ENCODE measurements at regions not wholly inside any gene's neighbourhood (a gene's known extent, or its start where the extent isn't known, plus 50 kb on each side); places are given as distances from the start of the nearest gene placed in this dataset.

DNA sequence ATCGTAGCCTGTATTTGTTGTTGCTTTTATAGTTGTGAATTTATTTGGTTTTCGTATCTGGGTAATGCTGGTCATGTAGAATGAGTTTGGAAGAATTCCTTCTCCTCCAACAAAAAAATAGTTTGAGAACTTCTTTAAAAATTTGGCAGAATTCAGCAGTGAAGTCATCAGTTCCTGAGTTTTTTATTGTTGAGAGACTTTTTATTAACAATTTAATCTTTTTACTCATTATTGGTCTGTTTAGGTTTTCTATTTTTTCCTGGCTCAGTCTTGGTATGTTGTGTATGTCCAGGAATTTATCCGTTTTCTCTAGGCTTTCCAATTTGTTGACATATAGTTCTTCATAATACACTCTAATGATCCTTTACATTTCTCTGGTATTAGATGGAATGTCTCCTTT, 1613.3 kb upstream of the PIK3C3 start:
- Histone ChIP-seq H3K79me1 (ENCODE audit: low read depth, low read length) (no peaks in the 10 kb centered on the region), H4K8ac (ENCODE audit: low read depth, low read length) (no peak overlapping the region), H2AK5ac (ENCODE audit: low read depth, low read length) (no peak overlapping the region), H3K23ac (ENCODE audit: low read depth, low read length, poor library complexity) (no peak overlapping the region), H3K4me3 (ENCODE audit: low read length in 2 of 2) (no peak overlapping the region), H3K27ac (replicated peaks; ENCODE audit: low read length) (no peak overlapping the region), H2BK120ac (ENCODE audit: low read depth, low read length) (no peak overlapping the region), H3K4me1 (ENCODE audit: control insufficient read depth in 2 of 2, insufficient read depth in 1 of 2, low read depth in 1 of 2, low read length in 2 of 2) (no peaks in the 10 kb centered on the region), H2BK12ac (ENCODE audit: low read length) (no peak overlapping the region), H3K18ac (ENCODE audit: low read length) (no peak overlapping the region), H3K4ac (ENCODE audit: low read length) (no peak overlapping the region), H4K91ac (ENCODE audit: low read depth, low read length, poor library complexity) (no peak overlapping the region), H2BK15ac (ENCODE audit: low read length) (no peak overlapping the region), H3K4me2 (ENCODE audit: insufficient read depth, low read length, poor library complexity, severe bottlenecking) (no peak overlapping the region), H3K36me3 (replicated peaks in 1 of 2; ENCODE audit: control insufficient read depth in 2 of 2, insufficient read depth in 2 of 2, low read length in 2 of 2) (no peaks in the 10 kb centered on the region), H3K9ac (ENCODE audit: low read depth, low read length, poor library complexity) (no peak overlapping the region), H3K27me3 (ENCODE audit: control insufficient read depth in 3 of 3, insufficient read depth in 3 of 3, low read depth in 1 of 3, low read length in 3 of 3) (no peaks in the 10 kb centered on the region), H2AFZ (ENCODE audit: low read length) (no peak overlapping the region), H3K14ac (ENCODE audit: low read length) (no peak overlapping the region), H2BK5ac (ENCODE audit: low read length) (no peak overlapping the region), H3K9me3 (replicated peaks in 1 of 2; ENCODE audit: control insufficient read depth in 2 of 2, insufficient read depth in 1 of 2, low read depth in 1 of 2, low read length in 2 of 2) (no peaks in the 10 kb centered on the region)
- no CpG with 5 or more reads among the region's 3 CpGs for WGBS, 2 donors (ENCODE audit: extremely low coverage in 2 of 2, insufficient read length in 2 of 2, insufficient replicate concordance in 1 of 2)
- no peak for DNase-seq (ENCODE audit: low spot score)

DNA sequence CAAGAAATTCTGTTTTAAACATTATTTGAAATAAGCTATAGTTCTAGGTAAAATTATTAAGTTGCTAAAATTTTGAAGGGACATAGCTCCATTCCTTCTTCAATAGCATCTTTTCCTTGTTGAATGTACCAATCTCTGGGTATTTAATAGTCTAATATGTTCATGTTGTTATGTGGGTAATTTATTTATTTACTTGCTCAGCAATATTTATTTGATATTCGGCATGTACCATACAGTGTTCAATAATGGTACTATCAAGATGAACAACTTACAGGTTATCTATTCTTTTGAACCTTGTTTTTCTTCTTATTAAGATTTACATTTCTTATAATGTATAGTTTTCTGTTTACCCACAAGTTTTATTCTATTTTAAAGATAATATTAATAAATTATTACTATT, 1616.8 kb upstream of the PIK3C3 start:
- Histone ChIP-seq H2BK12ac (ENCODE audit: low read length) (no peak overlapping the region), H4K91ac (ENCODE audit: low read depth, low read length, poor library complexity) (no peak overlapping the region), H3K4ac (ENCODE audit: low read length) (no peak overlapping the region), H3K9me3 (replicated peaks in 1 of 2; ENCODE audit: control insufficient read depth in 2 of 2, insufficient read depth in 1 of 2, low read depth in 1 of 2, low read length in 2 of 2) (no peaks in the 10 kb centered on the region), H3K4me3 (ENCODE audit: low read length in 2 of 2) (no peak overlapping the region), H3K18ac (ENCODE audit: low read length) (no peak overlapping the region), H3K9ac (ENCODE audit: low read depth, low read length, poor library complexity) (no peak overlapping the region), H3K4me2 (ENCODE audit: insufficient read depth, low read length, poor library complexity, severe bottlenecking) (no peak overlapping the region), H2AFZ (ENCODE audit: low read length) (no peak overlapping the region), H2BK5ac (ENCODE audit: low read length) (no peak overlapping the region), H3K79me1 (ENCODE audit: low read depth, low read length) (no peaks in the 10 kb centered on the region), H3K36me3 (replicated peaks in 1 of 2; ENCODE audit: control insufficient read depth in 2 of 2, insufficient read depth in 2 of 2, low read length in 2 of 2) (no peaks in the 10 kb centered on the region), H3K27ac (replicated peaks; ENCODE audit: low read length) (no peak overlapping the region), H4K8ac (ENCODE audit: low read depth, low read length) (no peak overlapping the region), H3K14ac (ENCODE audit: low read length) (no peak overlapping the region), H3K4me1 (ENCODE audit: control insufficient read depth in 2 of 2, insufficient read depth in 1 of 2, low read depth in 1 of 2, low read length in 2 of 2) (no peaks in the 10 kb centered on the region), H3K27me3 (ENCODE audit: control insufficient read depth in 3 of 3, insufficient read depth in 3 of 3, low read depth in 1 of 3, low read length in 3 of 3) (no peaks in the 10 kb centered on the region), H3K23ac (ENCODE audit: low read depth, low read length, poor library complexity) (no peak overlapping the region), H2BK15ac (ENCODE audit: low read length) (no peak overlapping the region), H2AK5ac (ENCODE audit: low read depth, low read length) (no peak overlapping the region), H2BK120ac (ENCODE audit: low read depth, low read length) (no peak overlapping the region)
- WGBS, 2 donors (ENCODE audit: extremely low coverage in 2 of 2, insufficient read length in 2 of 2, insufficient replicate concordance in 1 of 2) = no CpG with 5 or more reads among the region's 1 CpG
- no peak for DNase-seq (ENCODE audit: low spot score)

DNA sequence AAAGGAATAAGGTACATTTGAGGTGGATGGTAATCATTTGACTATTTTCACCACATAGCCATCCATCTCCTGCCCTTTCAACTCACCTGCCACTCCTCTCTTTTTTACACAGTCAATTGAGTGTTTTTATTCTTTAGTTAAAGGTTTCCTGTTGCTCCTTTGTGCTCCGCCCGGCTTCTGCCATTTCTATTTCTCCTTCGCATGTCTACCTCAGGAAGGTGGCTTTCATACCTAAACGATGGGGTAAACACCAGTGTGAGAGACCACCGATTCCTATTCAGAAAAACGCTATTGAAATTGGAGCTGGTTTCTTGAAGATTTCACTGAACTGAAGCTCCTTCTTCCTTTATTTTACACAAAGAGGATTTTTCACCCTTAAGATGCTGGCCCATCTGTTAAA, 1628.0 kb upstream of the PIK3C3 start:
- H3K27me3 ChIP-seq (ENCODE audit: control insufficient read depth in 3 of 3, insufficient read depth in 3 of 3, low read depth in 1 of 3, low read length in 3 of 3) = peaks cover 0 to 4% (median 0%) of the 10 kb centered on the region in 3 experiments
- no peak overlapping the region for H3K4me3 ChIP-seq (ENCODE audit: low read length in 2 of 2)
- no peak overlapping the region for H3K27ac ChIP-seq (replicated peaks; ENCODE audit: low read length)
- H3K79me1 ChIP-seq (ENCODE audit: low read depth, low read length) = no peaks in the 10 kb centered on the region
- H2BK120ac ChIP-seq (ENCODE audit: low read depth, low read length) = no peak overlapping the region
- no peak overlapping the region for H4K91ac ChIP-seq (ENCODE audit: low read depth, low read length, poor library complexity)
- H2BK12ac ChIP-seq (ENCODE audit: low read length) = no peak overlapping the region
- no peak overlapping the region for H2BK5ac ChIP-seq (ENCODE audit: low read length)
- H3K36me3 ChIP-seq (replicated peaks in 1 of 2; ENCODE audit: control insufficient read depth in 2 of 2, insufficient read depth in 2 of 2, low read length in 2 of 2) = no peaks in the 10 kb centered on the region
- no peak overlapping the region for H3K18ac ChIP-seq (ENCODE audit: low read length)
- peaks cover 0 to 2% of the 10 kb centered on the region in 2 donors for H3K4me1 ChIP-seq (ENCODE audit: control insufficient read depth in 2 of 2, insufficient read depth in 1 of 2, low read depth in 1 of 2, low read length in 2 of 2)
- no peak overlapping the region for H3K14ac ChIP-seq (ENCODE audit: low read length)
- peak; percentile 4 for DNase-seq (ENCODE audit: low spot score)
- no peak overlapping the region for H3K4ac ChIP-seq (ENCODE audit: low read length)
- H2AK5ac ChIP-seq (ENCODE audit: low read depth, low read length) = no peak overlapping the region
- peak overlapping the region; percentile 12 for H2AFZ ChIP-seq (ENCODE audit: low read length)
- no CpG with 5 or more reads among the region's 6 CpGs for WGBS, 2 donors (ENCODE audit: extremely low coverage in 2 of 2, insufficient read length in 2 of 2, insufficient replicate concordance in 1 of 2)
- H2BK15ac ChIP-seq (ENCODE audit: low read length) = no peak overlapping the region
- no peak overlapping the region for H3K9ac ChIP-seq (ENCODE audit: low read depth, low read length, poor library complexity)
- H3K9me3 ChIP-seq (replicated peaks in 1 of 2; ENCODE audit: control insufficient read depth in 2 of 2, insufficient read depth in 1 of 2, low read depth in 1 of 2, low read length in 2 of 2) = no peaks in the 10 kb centered on the region
- H3K4me2 ChIP-seq (ENCODE audit: insufficient read depth, low read length, poor library complexity, severe bottlenecking) = no peak overlapping the region
- no peak overlapping the region for H3K23ac ChIP-seq (ENCODE audit: low read depth, low read length, poor library complexity)
- H4K8ac ChIP-seq (ENCODE audit: low read depth, low read length) = no peak overlapping the region

DNA sequence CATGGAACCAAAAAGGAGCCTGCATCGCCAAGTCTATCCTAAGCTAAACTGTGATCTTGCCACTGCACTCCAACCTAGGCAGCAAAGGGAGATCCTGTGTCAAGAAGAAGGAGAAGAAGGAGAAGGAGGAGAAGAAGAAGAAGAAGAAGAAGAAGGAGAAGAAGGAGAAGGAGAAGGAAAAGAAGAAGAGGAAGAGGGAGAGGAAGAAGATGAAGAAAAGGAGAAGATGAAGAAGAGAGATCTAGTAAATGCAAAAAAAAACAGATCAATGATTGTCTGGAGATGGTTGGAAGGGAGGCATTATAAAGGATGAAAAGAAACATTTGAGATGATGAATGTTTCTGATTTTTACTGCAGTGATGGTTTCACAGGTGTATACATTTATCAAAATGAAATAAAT, 1629.0 kb upstream of the PIK3C3 start:
- Histone ChIP-seq H3K4me3 (ENCODE audit: low read length in 2 of 2) (no peak overlapping the region), H3K9me3 (replicated peaks in 1 of 2; ENCODE audit: control insufficient read depth in 2 of 2, insufficient read depth in 1 of 2, low read depth in 1 of 2, low read length in 2 of 2) (no peaks in the 10 kb centered on the region), H2AK5ac (ENCODE audit: low read depth, low read length) (no peak overlapping the region), H2BK120ac (ENCODE audit: low read depth, low read length) (no peak overlapping the region), H3K14ac (ENCODE audit: low read length) (no peak overlapping the region), H4K91ac (ENCODE audit: low read depth, low read length, poor library complexity) (no peak overlapping the region), H3K27ac (replicated peaks; ENCODE audit: low read length) (no peak overlapping the region), H3K23ac (ENCODE audit: low read depth, low read length, poor library complexity) (no peak overlapping the region), H3K36me3 (replicated peaks in 1 of 2; ENCODE audit: control insufficient read depth in 2 of 2, insufficient read depth in 2 of 2, low read length in 2 of 2) (no peaks in the 10 kb centered on the region), H2BK15ac (ENCODE audit: low read length) (no peak overlapping the region), H2AFZ (ENCODE audit: low read length) (no peak overlapping the region), H3K4ac (ENCODE audit: low read length) (no peak overlapping the region), H2BK12ac (ENCODE audit: low read length) (no peak overlapping the region), H3K18ac (ENCODE audit: low read length) (no peak overlapping the region), H3K4me2 (ENCODE audit: insufficient read depth, low read length, poor library complexity, severe bottlenecking) (no peak overlapping the region), H2BK5ac (ENCODE audit: low read length) (no peak overlapping the region), H4K8ac (ENCODE audit: low read depth, low read length) (no peak overlapping the region), H3K9ac (ENCODE audit: low read depth, low read length, poor library complexity) (no peak overlapping the region), H3K4me1 (ENCODE audit: control insufficient read depth in 2 of 2, insufficient read depth in 1 of 2, low read depth in 1 of 2, low read length in 2 of 2) (peaks cover 0 to 2% of the 10 kb centered on the region in 2 donors), H3K27me3 (ENCODE audit: control insufficient read depth in 3 of 3, insufficient read depth in 3 of 3, low read depth in 1 of 3, low read length in 3 of 3) (peaks cover 0 to 4% (median 0%) of the 10 kb centered on the region in 3 experiments), H3K79me1 (ENCODE audit: low read depth, low read length) (no peaks in the 10 kb centered on the region)
- WGBS, 2 donors (ENCODE audit: extremely low coverage in 2 of 2, insufficient read length in 2 of 2, insufficient replicate concordance in 1 of 2) = no CpG with 5 or more reads among the region's 1 CpG
- no peak for DNase-seq (ENCODE audit: low spot score)

Measured in neuronal stem cell (in vitro differentiated cells).